PFSK-1 (cell line): ENCODE measurements at regions not wholly inside any gene's neighbourhood (a gene's known extent, or its start where the extent isn't known, plus 50 kb on each side); places are given as distances from the start of the nearest gene placed in this dataset.

Experiments
- FOXP2 ChIP-seq: optimal IDR thresholded peaks from 2 replicates; pipeline ENCODE3; 2011; ENCODE audit warnings: borderline replicate concordance, control low read depth, inconsistent platforms; ENCODE audit not compliant: insufficient read depth; ENCODE audit errors: extremely low read length, extremely low read depth
- POLR2AphosphoS5 ChIP-seq: IDR thresholded peaks from 2 replicates; pipeline ENCODE4 v1.6.1; 2012; ENCODE audit warnings: low read depth, mild to moderate bottlenecking, control low read depth, low read length, moderate library complexity
- SIN3A ChIP-seq: IDR thresholded peaks from 2 replicates; pipeline ENCODE4 v1.6.1; 2012; ENCODE audit warnings: mild to moderate bottlenecking, low read length, moderate library complexity, borderline replicate concordance; ENCODE audit not compliant: insufficient read depth
- TAF1 ChIP-seq: IDR thresholded peaks from 2 replicates; pipeline ENCODE4 v1.6.1; 2012; ENCODE audit warnings: low read length, control low read depth, borderline replicate concordance; ENCODE audit not compliant: insufficient read depth
- TF ChIP-seq, protein P1 (sequence below), 2 experiments: IDR thresholded peaks; 2 replicates each; pipeline versions ENCODE4 v1.6.1 to v1.8.0; 2011 to 2012; ENCODE audit warnings: low read depth in 2 of 2, low read length in 2 of 2, control low read depth in 1 of 2, inconsistent platforms in 1 of 2, mild to moderate bottlenecking in 1 of 2, moderate library complexity in 1 of 2; ENCODE audit not compliant: insufficient read depth in 1 of 2

GRCh38 chr17:56020369-56020768 is 132.9 kb upstream of the ANKFN1 start:
- TF ChIP-seq, protein P1, sequence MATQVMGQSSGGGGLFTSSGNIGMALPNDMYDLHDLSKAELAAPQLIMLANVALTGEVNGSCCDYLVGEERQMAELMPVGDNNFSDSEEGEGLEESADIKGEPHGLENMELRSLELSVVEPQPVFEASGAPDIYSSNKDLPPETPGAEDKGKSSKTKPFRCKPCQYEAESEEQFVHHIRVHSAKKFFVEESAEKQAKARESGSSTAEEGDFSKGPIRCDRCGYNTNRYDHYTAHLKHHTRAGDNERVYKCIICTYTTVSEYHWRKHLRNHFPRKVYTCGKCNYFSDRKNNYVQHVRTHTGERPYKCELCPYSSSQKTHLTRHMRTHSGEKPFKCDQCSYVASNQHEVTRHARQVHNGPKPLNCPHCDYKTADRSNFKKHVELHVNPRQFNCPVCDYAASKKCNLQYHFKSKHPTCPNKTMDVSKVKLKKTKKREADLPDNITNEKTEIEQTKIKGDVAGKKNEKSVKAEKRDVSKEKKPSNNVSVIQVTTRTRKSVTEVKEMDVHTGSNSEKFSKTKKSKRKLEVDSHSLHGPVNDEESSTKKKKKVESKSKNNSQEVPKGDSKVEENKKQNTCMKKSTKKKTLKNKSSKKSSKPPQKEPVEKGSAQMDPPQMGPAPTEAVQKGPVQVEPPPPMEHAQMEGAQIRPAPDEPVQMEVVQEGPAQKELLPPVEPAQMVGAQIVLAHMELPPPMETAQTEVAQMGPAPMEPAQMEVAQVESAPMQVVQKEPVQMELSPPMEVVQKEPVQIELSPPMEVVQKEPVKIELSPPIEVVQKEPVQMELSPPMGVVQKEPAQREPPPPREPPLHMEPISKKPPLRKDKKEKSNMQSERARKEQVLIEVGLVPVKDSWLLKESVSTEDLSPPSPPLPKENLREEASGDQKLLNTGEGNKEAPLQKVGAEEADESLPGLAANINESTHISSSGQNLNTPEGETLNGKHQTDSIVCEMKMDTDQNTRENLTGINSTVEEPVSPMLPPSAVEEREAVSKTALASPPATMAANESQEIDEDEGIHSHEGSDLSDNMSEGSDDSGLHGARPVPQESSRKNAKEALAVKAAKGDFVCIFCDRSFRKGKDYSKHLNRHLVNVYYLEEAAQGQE (IDR thresholded peaks at IDR 0.05; ENCODE audit: insufficient read depth in 1 of 2, low read depth in 2 of 2, low read length in 2 of 2): no peak
- TF ChIP-seq SIN3A: no peak

GRCh38 chr17:56021681-56022190 is 131.5 kb upstream of the ANKFN1 start:
- TF ChIP-seq, protein P1 (IDR thresholded peaks at IDR 0.05; ENCODE audit: insufficient read depth in 1 of 2, low read depth in 2 of 2, low read length in 2 of 2): no peak

GRCh38 chr17:56023851-56024250 is 129.4 kb upstream of the ANKFN1 start:
- no peak for TF ChIP-seq POLR2AphosphoS5
- TF ChIP-seq FOXP2: no peak
- no peak for TF ChIP-seq SIN3A
- TF ChIP-seq, protein P1 (IDR thresholded peaks at IDR 0.05; ENCODE audit: insufficient read depth in 1 of 2, low read depth in 2 of 2, low read length in 2 of 2): no peak
- TF ChIP-seq TAF1: no peak

DNA sequence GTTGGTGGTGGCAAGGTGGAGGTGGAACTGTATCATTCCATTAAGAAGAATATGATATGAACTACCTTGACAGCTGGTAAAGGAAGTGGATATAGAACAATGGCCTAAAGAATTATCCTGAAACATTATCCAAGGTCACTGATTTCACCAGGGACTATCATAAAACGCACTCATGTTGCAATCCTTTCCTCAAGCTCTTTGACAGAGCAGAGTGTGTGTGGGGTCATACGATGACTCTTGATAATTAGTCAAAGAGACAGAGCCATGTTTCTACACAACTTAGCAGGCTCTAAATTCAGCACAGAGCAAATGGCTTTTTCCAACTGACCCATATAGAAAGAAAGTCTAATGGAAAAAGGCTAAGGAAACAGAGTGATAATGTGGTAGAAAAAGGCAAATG is 126.4 kb upstream of the ANKFN1 start:
- TF ChIP-seq, protein P1 (IDR thresholded peaks at IDR 0.05; ENCODE audit: insufficient read depth in 1 of 2, low read depth in 2 of 2, low read length in 2 of 2): no peak

DNA sequence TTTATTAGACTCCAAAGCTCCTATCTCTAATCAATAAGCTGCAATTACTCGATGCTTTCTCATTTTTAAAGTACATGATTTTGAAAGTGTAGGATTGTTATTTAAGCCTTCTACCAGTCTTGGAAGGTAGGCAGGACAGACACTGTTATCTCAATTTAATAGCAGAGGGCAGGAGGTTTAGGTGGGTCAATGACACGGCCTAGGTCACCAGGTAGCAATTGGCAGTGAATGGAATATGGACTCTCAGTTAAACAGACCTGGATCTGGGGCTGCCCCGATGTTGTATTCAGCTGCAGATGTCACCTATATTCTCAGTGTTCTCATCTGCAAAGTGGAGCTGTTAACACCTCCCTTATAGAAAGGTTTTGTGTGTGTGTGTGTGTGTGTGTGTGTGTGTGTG is 124.4 kb upstream of the ANKFN1 start:
- TF ChIP-seq FOXP2: no peak
- TF ChIP-seq, protein P1 (IDR thresholded peaks at IDR 0.05; ENCODE audit: insufficient read depth in 1 of 2, low read depth in 2 of 2, low read length in 2 of 2): no peak
- TF ChIP-seq SIN3A: no peak
- no peak for TF ChIP-seq POLR2AphosphoS5
- TF ChIP-seq TAF1: no peak
